Hepatocyte (in vitro differentiated cells): ENCODE measurements at regions not wholly inside any gene's neighbourhood (a gene's known extent, or its start where the extent isn't known, plus 50 kb on each side); places are given as distances from the start of the nearest gene placed in this dataset.
A peak's percentile ranks its signal among the peaks of the same experiment; 100 is the strongest.

Experiments
- CTCF ChIP-seq: fragments of 200-600 bp; sonication (generic); IDR thresholded peaks from 2 replicates; pipeline ENCODE4 v1.5.1; 2016; ENCODE audit warnings: antibody characterized with exemption, mild to moderate bottlenecking; ENCODE audit not compliant: poor library complexity
- EZH2phosphoT487 ChIP-seq: fragments of 200-600 bp; sonication (generic); IDR thresholded peaks from one replicate; pipeline ENCODE4 v1.6.1; 2018; ENCODE audit warnings: antibody characterized with exemption, mild to moderate bottlenecking, low read depth, moderate library complexity; ENCODE audit not compliant: unreplicated experiment, severe bottlenecking

- peak; percentile 56 for TF ChIP-seq CTCF
- TF ChIP-seq EZH2phosphoT487: no peak
These were observed 69.5 kb upstream of the VEPH1 start for GRCh38 chr3:157572559-157573270.
